CD4-positive, alpha-beta T cell treated with Interleukin-17A for 1 hour (primary cell): ENCODE measurements at regions not wholly inside any gene's neighbourhood (a gene's known extent, or its start where the extent isn't known, plus 50 kb on each side); places are given as distances from the start of the nearest gene placed in this dataset.
"Not testable (repeated sequence)": the region's sequence is repeated elsewhere in the genome, so short reads cannot be mapped to it uniquely, and the experiment has no call there.

Source experiments
- DNase-seq: peaks from one replicate; pipeline ENCODE4 v3.0.0-alpha.2; 2020

DNA sequence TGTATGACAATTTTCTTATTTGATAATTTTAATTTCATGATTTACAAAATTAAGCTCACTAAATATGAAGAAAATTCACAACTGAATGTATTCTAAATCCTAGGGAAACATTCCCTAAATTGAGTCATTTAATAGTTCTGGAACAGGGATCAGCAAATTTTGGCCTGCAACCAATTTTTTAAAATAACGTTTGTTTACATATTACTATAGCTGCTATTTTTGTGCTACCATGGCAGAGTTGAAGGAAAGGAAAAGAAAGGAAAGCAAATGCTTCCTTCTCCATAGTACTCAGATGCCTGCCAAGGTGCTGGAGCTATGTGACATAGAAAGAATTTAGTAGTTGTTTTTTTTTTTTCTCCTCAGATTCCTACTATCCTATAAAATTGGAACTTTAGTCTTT, 1307.7 kb upstream of the LRRTM3 start:
- no peak for DNase-seq

DNA sequence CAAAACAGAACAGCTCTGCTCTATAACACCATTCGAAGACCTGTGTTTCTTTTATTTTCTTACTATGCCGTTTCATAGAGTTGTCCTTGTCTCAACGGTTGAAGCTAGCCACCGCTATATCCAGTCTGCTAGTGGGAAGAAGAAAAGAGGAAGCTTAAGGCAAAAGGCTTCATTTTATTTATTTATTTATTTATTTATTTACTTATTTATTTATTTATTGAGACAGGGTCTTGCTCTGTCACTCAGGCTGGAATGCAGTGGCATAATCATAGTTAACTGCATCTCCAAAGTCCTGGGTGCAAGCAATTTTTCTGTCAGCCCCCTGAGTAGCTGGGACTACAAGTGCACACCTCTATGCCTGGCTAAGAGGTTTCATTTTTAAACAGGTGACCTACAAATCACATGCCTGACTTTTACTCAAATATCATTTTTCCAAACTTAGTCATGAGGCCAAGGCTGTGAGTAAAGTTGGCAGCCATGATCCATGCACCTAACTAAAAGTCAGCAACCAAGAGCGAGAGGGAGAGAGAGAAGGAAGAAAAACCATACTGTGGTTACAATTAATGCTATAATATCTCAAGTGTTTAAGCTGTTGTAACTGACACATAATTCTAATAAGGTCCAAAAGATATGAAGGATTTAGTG, 1305.3 kb upstream of the LRRTM3 start:
- DNase-seq = no peak

DNA sequence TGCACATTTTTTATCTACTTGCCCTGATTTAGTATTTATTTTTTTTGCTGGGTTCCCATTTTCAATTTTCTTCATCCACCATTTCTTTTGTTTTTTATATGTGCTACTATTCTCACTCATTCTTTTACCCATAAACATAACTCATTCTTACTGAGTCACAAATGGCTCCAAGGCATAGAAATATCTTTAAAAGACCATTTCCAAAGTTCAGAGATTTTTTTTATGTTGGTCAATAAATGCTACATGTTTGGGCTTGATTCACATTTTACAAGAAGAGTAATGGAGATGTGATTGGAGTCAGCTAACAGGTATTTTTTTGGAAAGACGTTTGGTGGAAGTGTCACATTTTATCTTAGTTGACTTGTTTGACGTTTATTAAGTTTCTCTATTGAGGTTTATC, 1303.2 kb upstream of the LRRTM3 start:
- DNase-seq = no peak

DNA sequence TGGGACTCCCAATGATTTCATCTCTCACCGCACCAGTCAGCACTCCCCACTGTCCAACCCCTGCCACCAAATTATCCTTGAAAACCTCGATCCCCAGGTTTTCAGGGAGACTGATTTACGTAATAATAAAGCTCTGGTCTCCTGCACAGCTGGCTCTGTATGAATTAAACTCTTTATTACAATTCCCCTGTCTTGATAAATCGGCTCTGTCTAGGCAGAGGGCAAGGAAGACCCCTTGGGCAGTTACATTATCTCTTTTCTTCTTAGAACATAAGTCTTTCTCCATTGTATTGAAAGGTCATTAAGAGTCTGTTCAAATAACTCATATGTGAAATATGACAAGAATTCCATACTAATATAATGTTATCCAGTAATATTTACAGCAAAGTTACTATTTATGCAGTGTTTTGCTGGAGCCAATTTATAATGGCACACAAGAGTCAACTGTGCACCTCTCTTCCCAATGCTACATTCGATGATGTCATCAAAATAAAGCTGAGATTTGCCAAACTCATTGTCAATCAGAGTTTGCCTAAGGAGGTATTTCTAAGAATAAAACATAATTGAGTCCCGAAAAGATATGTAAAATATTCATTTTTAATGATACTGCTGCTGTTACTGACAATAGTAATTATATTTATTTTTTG, 1297.2 kb upstream of the LRRTM3 start:
- DNase-seq = no peak

DNA sequence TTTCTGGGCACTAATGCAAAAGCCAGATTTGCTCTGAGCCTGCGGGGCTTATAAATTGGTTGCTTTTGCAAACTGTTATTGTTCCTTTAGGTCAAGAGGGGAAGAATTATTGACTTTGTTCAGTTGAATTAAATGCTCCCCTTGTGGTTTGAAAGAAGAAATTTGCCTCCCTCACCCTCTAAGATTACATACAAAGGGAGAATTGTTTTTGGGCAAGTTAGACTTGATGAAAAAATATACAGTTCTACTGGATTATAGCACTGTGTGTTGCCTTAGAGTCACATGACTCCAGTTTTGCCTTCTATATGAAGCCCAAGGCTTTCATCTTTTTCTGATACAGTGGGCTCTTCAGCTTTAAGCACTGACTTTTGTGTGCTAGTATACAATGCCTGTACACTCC, 1265.8 kb upstream of the LRRTM3 start:
- DNase-seq = no peak

DNA sequence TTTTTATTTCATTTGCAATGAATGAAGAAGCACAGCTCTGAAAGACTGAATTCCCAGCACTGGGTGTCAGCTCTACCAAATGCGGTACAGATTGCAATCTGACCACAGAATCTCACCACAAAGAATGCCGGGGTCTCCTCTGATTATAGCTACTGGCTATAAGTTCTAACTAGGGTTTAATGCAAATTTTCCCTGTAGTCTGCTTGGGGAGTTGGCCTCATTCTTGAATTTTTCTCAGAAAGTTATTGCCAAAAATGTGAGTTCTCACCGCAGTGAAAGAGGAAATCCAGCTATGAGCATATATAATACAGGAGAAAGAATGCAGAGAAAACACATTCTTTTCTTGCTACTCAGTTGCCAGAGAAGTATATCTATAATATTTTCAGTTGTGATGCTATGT, 1255.7 kb upstream of the LRRTM3 start:
- no peak for DNase-seq

DNA sequence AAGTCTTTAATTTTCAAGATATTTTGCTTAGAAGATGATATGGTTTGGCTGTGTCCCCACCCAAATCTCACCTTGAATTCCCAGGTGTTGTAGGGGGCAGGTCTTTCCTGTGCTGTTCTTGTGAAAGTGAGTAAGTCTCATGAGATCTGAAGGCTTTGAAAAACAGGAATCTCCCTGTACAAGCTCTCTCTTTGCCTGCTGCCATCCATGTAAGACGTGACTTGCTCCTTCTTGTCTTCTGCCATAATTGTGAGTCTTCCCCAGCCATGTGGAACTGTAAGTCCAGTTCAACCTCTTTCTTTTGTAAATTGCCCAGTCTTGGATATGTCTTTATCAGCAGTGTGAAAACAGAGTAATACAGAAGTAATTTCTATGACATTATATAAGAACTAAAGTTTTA, 1255.2 kb upstream of the LRRTM3 start:
- not testable (repeated sequence) for DNase-seq

DNA sequence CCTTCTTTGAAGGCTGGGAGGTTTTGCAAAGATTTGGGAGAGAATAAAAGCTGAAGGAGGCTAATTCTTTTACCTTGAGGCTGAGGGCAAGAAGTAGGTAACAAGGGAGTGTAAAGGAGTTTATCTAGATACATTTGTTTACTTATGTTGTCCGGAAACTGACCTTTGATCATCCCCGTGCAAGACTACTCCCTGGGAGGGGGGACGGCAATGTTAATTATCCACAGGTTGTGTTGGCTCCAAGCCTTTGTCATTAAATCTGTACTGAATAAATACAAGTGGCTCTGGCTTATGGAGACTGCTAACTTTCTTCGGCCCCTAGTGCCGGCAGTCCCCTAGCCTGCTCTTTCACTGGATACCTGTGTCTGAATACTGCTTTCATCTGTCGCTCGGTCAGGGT, 1250.6 kb upstream of the LRRTM3 start:
- DNase-seq = no peak

DNA sequence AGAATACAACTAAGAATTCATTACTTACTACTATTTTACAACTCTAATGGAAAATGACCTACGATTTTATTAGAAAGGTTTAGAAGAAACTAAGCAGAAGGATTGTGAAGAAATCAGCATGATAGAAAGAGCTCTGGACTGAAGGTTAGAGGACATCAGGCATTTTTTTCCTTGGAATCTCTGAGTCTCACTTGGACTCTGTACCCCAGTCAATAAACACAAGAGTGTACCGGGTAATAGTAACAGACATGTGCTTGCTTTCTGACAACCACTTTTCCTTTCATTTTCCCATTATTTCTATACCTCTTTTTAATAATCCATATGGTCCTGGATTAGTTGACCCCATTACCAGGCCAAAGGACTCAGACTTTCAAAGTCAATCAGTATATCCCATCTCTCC, 1240.9 kb upstream of the LRRTM3 start:
- no peak for DNase-seq

DNA sequence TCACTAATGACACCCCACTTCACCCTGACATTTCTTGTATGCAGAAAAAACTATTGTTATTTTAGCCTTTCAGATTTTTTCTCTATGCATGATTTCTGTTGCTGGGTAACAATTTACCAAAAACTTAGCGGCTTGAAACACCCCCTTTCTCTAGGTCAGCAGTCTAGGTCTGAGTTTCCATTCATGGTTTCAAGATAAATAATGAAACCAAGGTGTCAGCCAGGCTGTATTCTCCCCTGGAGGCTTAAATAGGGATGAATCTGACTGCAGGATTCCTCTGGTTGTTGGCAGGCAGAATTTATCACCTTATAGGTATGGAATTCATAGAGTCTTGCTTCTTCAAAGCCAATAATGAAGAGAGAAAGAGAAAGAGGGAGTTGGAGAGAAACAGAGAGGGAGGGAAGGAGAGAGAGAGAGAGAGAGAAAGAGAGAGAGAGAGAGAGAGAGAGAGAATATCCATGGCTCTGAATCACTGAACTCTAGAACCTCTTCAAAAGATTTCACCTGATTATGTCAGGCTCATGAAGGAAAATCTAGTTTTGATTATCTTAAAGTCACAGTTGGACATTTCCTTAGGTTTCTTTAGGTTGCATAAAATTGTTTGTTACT, 1224.6 kb upstream of the LRRTM3 start:
- no peak for DNase-seq

DNA sequence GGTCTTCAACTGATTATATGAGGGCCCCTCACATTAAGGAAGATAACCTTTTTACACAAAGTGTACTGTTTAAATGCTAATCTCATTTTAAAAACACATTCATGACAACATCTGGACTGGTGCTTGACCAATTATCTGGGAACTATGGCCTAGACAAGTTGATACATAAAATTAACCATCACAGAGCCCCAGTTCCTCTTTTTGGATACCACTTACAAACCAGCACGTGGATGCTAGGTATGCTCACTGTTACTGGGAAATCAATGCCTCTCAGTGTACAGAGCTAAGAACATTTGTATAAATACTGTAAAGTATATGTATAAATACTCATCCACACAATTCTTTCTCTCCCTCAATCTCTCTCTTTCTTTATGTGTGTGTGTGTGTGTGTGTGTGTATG, 1217.8 kb upstream of the LRRTM3 start:
- no peak for DNase-seq

DNA sequence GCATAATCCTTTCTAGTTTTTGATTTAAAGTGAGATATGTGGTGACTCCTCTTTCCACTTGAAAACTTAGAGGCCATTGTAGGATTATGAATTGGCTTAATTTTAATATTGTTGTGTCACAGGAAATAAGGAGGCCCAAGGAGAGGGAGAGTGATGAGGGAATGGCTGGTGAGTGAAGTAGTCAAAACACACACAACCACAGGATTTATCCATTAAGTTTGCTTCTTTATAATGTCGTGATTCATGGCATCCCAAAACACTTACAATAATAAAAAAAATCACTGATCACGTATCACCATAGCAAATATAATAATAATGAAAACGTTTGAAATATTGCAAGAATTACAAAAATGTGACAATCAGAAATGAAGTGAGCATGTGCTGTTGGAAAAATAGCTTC, 1215.5 kb upstream of the LRRTM3 start:
- no peak for DNase-seq

DNA sequence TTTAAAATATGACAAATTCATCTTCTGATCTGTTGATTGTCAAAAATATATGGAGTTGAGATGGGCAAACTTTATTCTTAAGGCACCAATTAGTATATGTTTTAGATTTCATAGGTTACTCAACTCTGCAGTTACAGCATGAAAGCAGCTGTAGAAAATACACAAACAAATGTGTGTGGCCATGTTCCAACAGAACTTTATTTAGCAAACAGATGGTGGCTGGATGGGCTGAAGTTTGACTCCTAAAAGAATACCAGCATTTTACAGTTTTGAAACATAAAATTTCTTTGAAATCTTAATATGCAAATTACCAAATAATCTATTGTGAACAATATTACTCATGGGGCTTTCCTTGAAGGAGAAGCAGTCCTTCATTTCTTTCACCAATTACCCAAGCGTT, 1206.0 kb upstream of the LRRTM3 start:
- no peak for DNase-seq

DNA sequence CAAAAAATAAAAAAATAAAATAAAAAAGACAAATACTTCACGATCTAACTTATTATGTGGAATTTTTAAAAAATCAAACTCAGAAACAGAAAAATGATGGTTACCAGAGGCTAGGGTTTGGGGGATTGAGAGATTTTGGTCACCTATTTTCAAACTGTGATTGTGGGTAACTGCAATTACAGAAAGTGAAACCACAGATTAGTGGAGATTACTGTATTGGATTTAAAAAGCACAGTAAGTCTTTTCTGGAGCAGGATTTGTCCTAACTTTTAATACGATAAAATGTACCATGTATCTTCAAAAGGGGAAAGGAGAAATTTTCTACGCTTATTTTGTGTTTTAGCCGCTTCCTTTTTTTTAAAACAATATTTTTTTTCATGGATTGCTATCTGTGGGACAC, 1204.9 kb upstream of the LRRTM3 start:
- no peak for DNase-seq

DNA sequence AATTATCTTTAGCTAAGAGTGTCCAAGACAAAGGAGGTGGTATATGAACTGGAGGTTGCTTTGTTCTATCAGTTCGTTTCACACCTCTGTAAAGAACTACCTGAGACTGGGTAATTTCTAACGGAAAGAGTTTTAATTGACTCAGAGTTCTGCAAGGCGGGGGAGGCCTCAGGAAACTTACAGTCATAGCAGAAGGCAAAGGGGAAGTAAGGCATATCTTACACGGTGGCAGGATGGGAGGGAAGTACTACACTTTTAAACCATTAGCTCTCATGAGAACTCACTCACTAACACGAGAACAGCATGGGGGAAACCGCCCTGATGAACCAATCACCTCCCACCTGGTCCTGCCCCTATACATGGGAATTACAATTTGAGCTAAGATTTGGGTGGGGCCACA, 1202.3 kb upstream of the LRRTM3 start:
- DNase-seq = no peak

DNA sequence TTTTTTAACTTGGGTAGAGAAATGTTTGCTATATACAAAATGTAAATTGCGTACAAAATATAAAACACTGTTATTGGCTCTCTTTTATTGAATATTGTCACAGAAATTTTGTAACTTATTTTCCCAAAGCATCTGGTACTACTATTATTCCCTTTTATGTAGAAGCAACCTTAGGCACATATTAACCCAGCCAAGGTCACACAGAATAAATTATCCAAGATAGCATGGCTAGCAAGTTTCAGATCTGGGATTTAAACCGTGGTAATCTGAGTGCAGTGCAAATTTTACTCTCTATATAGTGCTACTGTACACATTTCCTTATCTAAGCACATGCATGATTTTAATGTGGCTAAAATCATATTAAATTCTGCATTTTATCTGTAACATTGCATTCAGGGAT, 1190.5 kb upstream of the LRRTM3 start:
- DNase-seq = no peak

DNA sequence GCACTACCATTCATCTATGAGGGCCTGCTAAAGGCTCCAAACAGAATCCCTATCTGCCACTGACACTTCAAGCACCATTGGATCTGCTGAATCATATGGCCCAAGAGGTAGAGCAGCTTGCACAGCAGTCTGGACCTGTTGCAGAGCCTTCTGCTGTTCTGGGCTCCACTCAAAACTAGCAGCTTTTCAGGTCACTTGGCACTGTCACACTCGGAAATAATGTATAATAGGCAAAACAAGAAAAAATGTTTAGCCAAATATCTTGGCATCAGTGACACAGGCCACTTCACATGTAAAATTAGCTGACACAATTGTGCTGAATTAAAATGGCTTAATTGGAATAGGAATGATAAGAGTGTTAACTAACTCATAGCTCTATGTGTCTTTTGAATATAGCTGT, 1182.9 kb upstream of the LRRTM3 start:
- DNase-seq = no peak

DNA sequence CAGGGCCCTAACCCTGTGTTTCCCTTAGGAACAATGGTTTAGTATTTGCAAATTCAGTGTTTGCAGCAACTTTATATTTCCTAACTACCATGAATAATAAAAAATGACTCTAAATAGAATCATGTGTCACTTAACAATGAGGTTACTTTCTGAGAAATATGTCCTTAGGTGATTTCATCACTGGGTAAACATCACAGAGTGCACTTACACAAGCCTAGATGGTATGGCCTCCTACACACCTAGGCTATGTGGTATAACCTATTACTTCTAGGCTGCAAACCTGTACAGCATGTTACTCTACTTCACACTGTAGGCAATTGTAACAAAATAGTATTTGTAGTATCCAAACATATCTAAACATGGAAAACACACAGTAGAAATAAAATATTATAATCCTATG, 1174.6 kb upstream of the LRRTM3 start:
- DNase-seq = no peak

DNA sequence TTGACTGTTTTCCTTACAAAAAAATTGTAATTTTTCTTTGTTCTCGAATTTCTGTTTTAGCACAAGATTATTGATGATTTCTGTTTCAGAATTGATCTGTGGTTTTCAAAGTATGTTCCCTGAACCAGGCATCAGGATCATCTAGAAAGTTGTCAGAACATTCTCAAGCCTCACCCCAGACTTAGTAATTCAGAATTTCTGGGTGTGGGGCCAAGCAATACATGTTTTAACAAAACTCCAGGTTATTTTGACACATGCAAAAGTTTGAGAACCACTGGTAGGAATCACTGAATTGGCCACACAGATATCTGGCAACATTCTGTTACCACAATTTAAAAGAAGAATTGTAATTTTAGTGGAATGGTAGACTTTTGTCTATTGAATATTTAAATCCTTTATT, 1173.9 kb upstream of the LRRTM3 start:
- no peak for DNase-seq

DNA sequence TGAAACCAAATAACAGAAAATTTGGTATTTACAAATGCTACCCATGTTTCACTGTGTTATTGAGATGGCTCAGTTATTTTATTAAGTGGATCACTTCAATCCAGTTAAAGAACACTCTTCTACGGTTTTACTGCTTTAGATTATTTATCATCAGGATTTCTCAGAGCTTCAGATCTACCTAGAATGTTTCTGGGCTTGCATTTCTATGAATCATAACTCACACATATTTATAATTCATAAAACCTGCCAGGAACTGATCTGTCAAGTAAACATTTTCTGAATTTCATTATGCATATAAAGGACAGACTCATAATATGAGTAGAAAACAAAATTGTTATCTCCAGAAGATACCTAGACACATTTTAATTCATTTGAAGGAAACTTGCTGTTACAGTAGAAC, 1172.3 kb upstream of the LRRTM3 start:
- DNase-seq = no peak

DNA sequence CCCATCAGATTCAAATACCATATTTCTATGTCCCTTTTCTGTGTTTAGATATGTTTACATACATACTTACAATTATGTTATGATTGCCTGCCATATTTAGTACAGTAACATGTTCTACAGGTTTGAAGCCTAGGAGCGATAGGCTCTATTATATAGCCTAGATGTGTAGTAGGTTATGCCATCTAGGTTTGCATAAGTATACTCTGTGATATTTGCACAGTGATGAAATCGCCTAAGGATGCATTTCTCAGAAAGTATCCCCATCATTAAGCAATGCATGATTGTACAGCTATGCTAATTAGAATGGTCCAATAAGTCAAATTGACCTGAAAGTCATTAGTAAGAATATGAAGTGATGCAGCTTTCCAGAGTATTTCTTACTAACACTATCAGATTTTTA, 1171.7 kb upstream of the LRRTM3 start:
- DNase-seq = no peak

DNA sequence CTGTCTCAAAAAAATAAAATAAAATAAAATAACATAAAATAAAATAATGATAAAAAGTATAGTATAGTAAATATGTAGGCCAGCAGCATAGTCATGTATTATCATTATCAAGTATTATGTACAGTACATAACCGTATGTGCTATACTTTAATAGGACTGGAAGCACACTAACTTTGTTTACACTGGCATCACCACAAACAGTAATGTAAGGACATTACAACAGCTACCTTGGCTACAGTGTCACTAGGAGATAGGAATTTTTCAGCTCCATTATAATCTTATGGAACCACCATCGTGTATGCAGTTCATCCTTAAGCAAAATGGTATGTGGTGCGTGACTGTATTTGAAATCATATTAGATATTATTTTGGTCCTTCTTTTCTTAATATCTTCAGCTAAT, 1163.5 kb upstream of the LRRTM3 start:
- DNase-seq = no peak

DNA sequence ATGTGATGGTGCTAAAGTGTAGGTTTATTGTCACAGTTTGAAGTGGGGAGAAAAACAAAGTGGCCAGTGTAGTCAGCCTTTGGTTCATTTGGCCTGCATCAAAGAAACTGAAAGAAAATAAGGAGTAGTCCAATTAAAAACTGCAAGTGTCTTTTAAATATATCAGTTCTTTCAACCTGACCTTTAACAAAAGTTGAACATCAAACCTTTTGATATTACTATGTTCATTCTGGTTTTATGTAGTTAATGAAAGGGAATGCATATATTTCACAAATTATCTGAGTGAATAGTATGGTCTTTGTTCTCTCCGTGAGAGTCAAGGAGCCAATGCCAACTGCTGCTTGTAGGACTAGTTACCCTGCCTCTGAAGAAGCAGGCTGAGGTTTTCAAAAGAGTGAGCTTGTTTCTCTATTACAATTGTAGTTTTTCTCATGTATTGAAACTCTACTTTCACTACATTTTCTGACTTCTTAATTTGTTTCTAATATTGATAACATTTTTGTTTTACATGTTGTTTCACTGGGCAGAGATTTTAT, 1160.8 kb upstream of the LRRTM3 start:
- no peak for DNase-seq

DNA sequence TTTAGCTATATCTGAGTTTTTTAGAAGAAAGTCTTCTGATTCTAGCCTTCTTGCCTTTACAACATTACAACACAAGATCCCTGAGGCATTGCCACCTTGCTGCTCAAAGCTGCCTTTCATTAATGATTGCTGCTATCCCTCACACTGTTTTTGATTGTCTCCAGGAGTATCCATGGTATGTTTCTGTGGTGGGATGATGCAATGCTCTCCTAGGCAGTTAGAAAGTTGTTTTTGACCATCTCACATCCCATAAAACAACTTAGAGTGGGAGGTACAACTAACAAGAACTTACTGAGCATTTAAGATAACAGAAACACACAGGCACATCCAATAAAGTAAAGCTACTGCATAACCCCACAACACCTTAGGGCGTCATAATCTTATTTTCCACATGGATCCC, 1156.0 kb upstream of the LRRTM3 start:
- no peak for DNase-seq

DNA sequence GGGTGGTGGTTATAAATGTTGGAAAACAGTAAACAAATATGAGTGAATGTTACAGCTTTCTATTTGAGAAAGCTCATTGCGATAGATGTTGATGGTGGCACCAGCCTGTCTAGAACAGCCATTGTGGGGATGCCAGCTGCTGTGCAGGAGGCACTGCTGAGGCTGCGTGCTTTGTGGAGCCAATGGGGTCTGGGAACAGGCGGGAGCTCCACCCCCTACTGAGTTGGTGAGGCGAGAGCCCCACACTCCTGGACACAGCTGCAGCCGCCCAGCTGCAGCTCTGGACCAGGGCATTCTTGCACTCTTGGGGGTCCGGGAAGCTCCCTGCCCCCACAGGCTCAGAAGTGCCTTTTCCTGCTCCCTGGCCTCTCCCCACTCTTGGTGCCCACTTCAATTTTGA, 1147.1 kb upstream of the LRRTM3 start:
- no peak for DNase-seq
